ENCODE measurements at regions not wholly inside any gene's neighbourhood (a gene's known extent, or its start where the extent isn't known, plus 50 kb on each side); places are given as distances from the start of the nearest gene placed in this dataset.
A peak's percentile ranks its signal among the peaks of the same experiment; 100 is the strongest.

DNA sequence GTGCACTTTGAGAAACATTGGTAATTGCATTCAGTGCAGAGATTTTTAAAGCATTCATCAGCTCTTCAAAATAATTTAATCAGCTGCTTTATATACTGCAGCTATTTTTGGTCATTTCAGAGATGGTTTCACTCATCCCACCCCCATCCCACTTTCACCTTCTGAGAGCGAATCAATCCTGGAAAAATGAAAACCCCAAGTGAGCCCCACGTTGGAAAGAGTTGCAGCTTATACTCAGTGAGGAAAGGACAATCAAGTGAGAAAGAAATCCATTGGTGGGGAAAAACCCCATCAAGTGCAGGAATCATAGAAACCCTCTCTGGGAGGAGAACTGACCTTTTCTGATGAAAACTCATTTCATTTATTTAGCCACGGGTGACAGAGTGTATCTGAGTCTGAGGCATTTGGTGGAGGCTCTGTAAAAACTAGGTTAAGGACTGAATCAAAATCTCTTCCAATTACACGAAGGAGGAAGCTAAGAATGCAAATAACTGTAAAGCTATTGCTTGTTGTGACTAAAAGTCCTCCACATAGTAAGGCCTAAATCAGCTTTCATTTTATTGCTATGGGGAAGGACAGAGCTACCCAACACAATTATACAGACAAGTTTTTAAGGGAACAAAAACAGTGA lies 240.4 kb upstream of the PGRMC2 start:
- intact Hi-C loops (cut with micrococcal nuclease), result no loop called here
- Histone ChIP-seq H3K27ac (replicated peaks) (peak overlapping the region; percentile 76), H3K27me3 (ENCODE audit: low read depth) (no peaks in the 10 kb centered on the region), H3K9me3 (replicated peaks) (no peaks in the 10 kb centered on the region), H3K4me3 (no peak overlapping the region), H3K36me3 (no peaks in the 10 kb centered on the region), H3K4me1 (peaks cover 50% of the 10 kb centered on the region)
- no peak for DNase-seq
- TF ChIP-seq CTCF (IDR thresholded peaks at IDR 0.05; ENCODE audit: borderline replicate concordance), result no peak

DNA sequence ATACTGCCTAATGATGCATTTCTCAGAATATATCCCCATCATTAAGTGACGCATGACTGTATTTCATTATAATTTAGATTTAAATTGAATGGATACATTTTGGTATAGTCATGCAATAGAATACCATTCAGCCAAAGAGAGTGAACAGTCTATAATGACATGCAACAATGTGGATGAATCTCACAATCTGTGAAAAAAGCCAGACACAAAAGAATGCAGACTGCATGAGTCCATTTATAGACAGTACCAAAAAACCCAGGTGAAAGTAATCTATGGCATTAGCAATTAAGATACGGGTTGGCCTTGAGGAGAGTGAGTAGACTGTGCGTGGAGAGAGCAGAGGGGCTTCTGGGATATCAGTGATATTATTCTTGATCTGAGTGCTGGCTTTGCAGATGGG lies 239.7 kb upstream of the PGRMC2 start:
- intact Hi-C loops (cut with micrococcal nuclease), result no loop called here
- Histone ChIP-seq H3K4me3 (no peak overlapping the region), H3K27me3 (ENCODE audit: low read depth) (no peaks in the 10 kb centered on the region), H3K36me3 (no peaks in the 10 kb centered on the region), H3K9me3 (replicated peaks) (no peaks in the 10 kb centered on the region), H3K27ac (replicated peaks) (peak overlapping the region; percentile 76), H3K4me1 (peaks cover 50% of the 10 kb centered on the region)
- no peak for DNase-seq
- TF ChIP-seq CTCF (IDR thresholded peaks at IDR 0.05; ENCODE audit: borderline replicate concordance), result no peak

DNA sequence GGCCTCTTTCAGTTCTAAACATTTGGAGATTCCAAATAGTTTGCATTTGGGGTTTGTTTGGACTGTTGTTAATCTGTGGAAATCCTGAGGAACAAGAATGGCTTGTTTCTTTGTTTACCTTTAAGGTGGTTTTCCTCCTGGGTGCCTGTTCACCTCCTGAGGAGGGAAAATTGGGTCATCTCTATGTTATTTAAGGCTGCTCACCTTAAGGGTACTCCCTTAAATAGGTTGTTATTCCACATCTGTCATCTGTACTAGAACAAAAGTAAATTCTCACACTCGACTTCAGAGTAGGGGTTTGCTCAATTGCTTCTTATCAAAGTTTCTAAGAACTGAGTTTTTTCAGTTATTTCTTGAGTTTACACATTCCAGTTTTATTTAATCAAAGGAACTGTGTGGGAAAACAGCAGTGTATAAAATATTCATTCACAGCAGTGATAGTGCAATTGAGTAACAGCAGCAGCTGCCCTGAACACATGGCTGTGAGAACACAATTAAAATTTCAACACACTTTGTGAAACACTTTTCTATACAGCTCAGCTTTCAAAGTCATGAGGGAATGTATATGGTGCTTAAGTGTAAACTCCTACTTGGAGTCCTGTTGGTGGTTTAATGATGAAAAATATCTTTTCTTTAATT lies 238.5 kb upstream of the PGRMC2 start:
- Histone ChIP-seq H3K4me3 (no peak overlapping the region), H3K27me3 (ENCODE audit: low read depth) (no peaks in the 10 kb centered on the region), H3K9me3 (replicated peaks) (no peaks in the 10 kb centered on the region), H3K36me3 (no peaks in the 10 kb centered on the region), H3K4me1 (peaks cover 62% of the 10 kb centered on the region), H3K27ac (replicated peaks) (peak overlapping the region; percentile 62)
- TF ChIP-seq CTCF (IDR thresholded peaks at IDR 0.05; ENCODE audit: borderline replicate concordance), result no peak
- intact Hi-C loops (cut with micrococcal nuclease), result no loop called here
- no peak for DNase-seq

- H3K27me3 ChIP-seq (ENCODE audit: low read depth), result no peaks in the 10 kb centered on the region
- intact Hi-C loops (cut with micrococcal nuclease), result no loop called here
- H3K4me3 ChIP-seq, result no peak overlapping the region
- no peak for DNase-seq
- peak overlapping the region; percentile 62 for H3K27ac ChIP-seq (replicated peaks)
- no peaks in the 10 kb centered on the region for H3K9me3 ChIP-seq (replicated peaks)
- peaks cover 68% of the 10 kb centered on the region for H3K4me1 ChIP-seq
- no peak for TF ChIP-seq CTCF (IDR thresholded peaks at IDR 0.05; ENCODE audit: borderline replicate concordance)
- no peaks in the 10 kb centered on the region for H3K36me3 ChIP-seq
Observed at GRCh38 chr4:128525387-128525786, 237.8 kb upstream of the PGRMC2 start.

DNA sequence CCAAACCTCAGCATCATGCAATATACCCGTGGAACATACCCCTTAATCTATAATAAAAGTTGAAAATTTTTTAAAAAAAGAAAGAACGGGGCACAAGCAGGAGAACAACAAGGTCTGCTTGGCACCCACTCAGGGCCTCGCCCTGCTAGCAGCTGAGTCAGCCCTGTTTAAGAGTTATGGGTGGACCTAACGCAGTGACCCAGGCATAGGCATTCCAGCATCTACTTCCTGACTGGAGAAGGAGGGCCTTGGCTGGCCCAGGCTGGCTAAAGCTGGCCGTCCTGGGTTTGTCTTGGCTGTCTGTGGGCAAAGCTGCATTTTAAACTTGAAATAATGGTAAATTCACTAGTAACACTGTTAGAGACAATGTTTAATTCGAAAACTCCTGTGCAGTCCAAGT lies 236.7 kb upstream of the PGRMC2 start:
- no peaks in the 10 kb centered on the region for H3K9me3 ChIP-seq (replicated peaks)
- H3K36me3 ChIP-seq, result no peaks in the 10 kb centered on the region
- intact Hi-C loops (cut with micrococcal nuclease), result no loop called here
- no peaks in the 10 kb centered on the region for H3K27me3 ChIP-seq (ENCODE audit: low read depth)
- peak overlapping the region; percentile 62 for H3K27ac ChIP-seq (replicated peaks)
- H3K4me1 ChIP-seq, result peaks cover 68% of the 10 kb centered on the region
- no peak for TF ChIP-seq CTCF (IDR thresholded peaks at IDR 0.05; ENCODE audit: borderline replicate concordance)
- peak; percentile 32 for DNase-seq
- H3K4me3 ChIP-seq, result no peak overlapping the region

All from left ventricle myocardium inferior (tissue), 1 donor.